Epithelial cell of proximal tubule (primary cell): ENCODE measurements at regions not wholly inside any gene's neighbourhood (a gene's known extent, or its start where the extent isn't known, plus 50 kb on each side); places are given as distances from the start of the nearest gene placed in this dataset.

ENCODE experiments used
- DNase-seq: peaks from one replicate; pipeline ENCODE4 v3.0.0-alpha.2; 2011; ENCODE audit warnings: low read depth
- H3K4me3 ChIP-seq: 2 replicates; pipeline ENCODE4 v1.5.1; 2011; ENCODE audit warnings: low read depth, mild to moderate bottlenecking, low read length
- TF ChIP-seq, protein P1 (sequence below): conservative IDR thresholded peaks from 2 replicates; pipeline ENCODE4 v1.5.1; 2012; ENCODE audit warnings: low read depth, mild to moderate bottlenecking, low read length

DNA sequence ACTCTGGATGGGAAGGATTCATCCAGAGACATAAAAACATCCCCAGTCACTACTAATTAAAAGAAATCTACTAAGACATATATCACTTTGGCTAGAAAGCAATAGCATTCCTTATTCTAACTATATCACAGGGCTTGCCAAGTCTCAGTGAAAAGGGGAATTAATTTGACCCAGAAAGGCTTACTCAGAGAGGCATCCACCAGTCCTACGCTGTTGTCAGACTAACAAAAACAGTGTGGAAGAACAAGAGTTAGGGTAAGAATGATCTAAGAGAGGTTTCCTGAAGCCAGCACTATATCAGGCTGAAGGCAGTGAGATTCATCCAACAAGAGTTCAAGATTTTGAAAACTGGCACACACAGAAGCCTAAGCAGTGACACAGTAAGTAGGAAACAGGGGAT lies 126.1 kb downstream of the GDAP2 start:
- no peak overlapping the region for H3K4me3 ChIP-seq

DNA sequence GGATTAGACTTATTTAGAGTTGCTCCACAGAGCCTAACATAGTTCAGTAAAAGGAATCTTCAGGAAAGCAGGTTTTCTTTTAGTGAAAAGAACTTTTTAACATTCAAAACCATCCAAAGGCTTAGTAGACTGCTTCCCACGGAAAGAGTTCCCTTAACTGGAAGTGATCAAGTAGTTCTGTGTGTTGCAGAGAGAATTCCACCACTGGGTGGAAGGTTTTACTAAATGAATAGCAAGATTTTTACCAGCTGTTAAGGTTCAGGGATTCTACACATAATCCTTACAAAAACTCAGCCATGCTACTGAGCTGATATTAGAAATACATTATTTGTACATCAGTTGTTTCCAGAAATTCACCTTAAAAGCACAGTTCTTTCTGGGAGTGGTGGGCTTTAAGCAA lies 119.7 kb downstream of the GDAP2 start:
- H3K4me3 ChIP-seq, result no peak overlapping the region
- TF ChIP-seq, protein P1, sequence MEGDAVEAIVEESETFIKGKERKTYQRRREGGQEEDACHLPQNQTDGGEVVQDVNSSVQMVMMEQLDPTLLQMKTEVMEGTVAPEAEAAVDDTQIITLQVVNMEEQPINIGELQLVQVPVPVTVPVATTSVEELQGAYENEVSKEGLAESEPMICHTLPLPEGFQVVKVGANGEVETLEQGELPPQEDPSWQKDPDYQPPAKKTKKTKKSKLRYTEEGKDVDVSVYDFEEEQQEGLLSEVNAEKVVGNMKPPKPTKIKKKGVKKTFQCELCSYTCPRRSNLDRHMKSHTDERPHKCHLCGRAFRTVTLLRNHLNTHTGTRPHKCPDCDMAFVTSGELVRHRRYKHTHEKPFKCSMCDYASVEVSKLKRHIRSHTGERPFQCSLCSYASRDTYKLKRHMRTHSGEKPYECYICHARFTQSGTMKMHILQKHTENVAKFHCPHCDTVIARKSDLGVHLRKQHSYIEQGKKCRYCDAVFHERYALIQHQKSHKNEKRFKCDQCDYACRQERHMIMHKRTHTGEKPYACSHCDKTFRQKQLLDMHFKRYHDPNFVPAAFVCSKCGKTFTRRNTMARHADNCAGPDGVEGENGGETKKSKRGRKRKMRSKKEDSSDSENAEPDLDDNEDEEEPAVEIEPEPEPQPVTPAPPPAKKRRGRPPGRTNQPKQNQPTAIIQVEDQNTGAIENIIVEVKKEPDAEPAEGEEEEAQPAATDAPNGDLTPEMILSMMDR, result no peak
- no peak for DNase-seq

More for the DNA sequence above, 126.1 kb downstream of the GDAP2 start:
- TF ChIP-seq, protein P1, result no peak
- no peak for DNase-seq

DNA sequence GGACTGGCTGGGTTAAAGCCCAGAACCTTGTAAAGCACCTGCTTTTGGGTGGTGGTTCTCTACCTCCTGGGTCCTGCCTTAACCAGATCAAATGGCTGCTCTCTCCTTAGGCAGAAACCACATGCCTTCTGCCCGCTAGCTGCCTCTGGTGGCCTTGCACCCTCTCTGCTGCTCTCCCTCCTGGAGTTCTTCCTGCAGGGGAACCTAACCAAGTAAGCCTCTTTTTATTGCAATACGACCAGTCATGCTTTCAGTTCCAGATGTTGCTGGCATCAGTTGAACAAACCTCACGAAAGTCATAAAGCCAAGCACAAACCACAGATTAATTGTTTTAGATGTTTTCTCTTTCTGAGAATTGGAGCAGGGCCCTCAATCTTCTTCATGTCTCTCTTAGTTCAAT lies 118.9 kb downstream of the GDAP2 start:
- TF ChIP-seq, protein P1, result no peak
- H3K4me3 ChIP-seq, result no peak overlapping the region
- DNase-seq, result no peak

DNA sequence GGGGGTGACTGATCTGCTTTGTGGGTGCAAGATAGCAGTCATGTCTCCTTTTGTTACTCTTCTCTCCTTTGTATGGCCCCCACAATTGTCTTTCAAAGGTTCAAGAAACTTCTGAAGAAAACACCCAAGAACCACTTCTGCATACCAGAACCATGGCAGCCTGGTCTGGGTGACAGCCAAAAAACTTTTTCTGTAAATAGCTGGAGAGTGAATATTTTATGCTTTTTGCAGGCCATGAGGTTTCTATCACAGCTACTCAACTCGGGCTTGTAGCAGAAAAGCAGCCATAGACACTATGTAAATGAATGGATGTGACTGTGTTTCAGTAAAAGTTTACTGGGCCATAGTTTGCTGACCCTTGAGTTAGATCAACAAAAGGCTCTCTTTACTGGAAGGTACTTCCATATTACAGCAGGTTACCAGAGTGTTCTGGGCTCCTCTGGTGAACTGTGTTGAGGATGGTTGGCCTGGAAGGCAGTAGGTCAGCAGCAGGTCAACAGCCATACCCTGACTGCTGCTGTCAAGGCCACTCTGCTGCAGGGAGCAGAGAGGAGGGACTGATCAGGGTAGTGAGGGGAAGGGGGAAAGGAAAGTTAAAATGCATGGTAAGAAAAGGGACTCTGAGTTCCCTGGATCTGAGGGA lies 116.4 kb downstream of the GDAP2 start:
- H3K4me3 ChIP-seq, result no peak overlapping the region
- TF ChIP-seq, protein P1, result no peak
- DNase-seq, result no peak
